ENCODE measurements at regions not wholly inside any gene's neighbourhood (a gene's known extent, or its start where the extent isn't known, plus 50 kb on each side); places are given as distances from the start of the nearest gene placed in this dataset.

GRCh38 chr5:167886196-167886595, 405.2 kb upstream of the WWC1 start:
- TF ChIP-seq POLR2AphosphoS5 (IDR thresholded peaks at IDR 0.05) (no peak), POLR2A (IDR thresholded peaks at IDR 0.05) (no peak), CTCF (IDR thresholded peaks at IDR 0.05 in 8 of 11, conservative IDR thresholded peaks at IDR 0.05 in 3 of 11) (no peak)
- 88 to 100% (median 96%) methylated on average over 1 of the region's 1 CpG for WGBS, 5 donors
- H3K27ac ChIP-seq, result no peak overlapping the region
- no peaks in the 10 kb centered on the region for H3K27me3 ChIP-seq (replicated peaks in 1 of 7)
- no peaks in the 10 kb centered on the region for H3K4me1 ChIP-seq
- intact Hi-C loops (cut with DNase I; ENCODE audit: low total_unique reads), result no loop called here
- H3K4me3 ChIP-seq, result no peak overlapping the region
- DNase-seq, result no peak
- peaks cover 0 to 10% (median 0%) of the 10 kb centered on the region in 8 donors for H3K9me3 ChIP-seq
- no peaks in the 10 kb centered on the region for H3K36me3 ChIP-seq

- H3K9me3 ChIP-seq, result no peaks in the 10 kb centered on the region
- H3K4me3 ChIP-seq, result no peak overlapping the region
- no peak overlapping the region for H3K27ac ChIP-seq
- no peaks in the 10 kb centered on the region for H3K36me3 ChIP-seq
- no peaks in the 10 kb centered on the region for H3K27me3 ChIP-seq (replicated peaks in 1 of 7)
- 69 to 87% (median 77%) methylated on average over 1 of the region's 1 CpG for WGBS, 5 donors
- DNase-seq, result no peak
- no peak for TF ChIP-seq POLR2A (IDR thresholded peaks at IDR 0.05)
- TF ChIP-seq POLR2AphosphoS5 (IDR thresholded peaks at IDR 0.05), result no peak
- TF ChIP-seq CTCF (IDR thresholded peaks at IDR 0.05 in 8 of 11, conservative IDR thresholded peaks at IDR 0.05 in 3 of 11), result no peak
- H3K4me1 ChIP-seq, result no peaks in the 10 kb centered on the region
- intact Hi-C loops (cut with DNase I; ENCODE audit: low total_unique reads), result no loop called here
Observed at GRCh38 chr5:167888393-167888792, 403.1 kb upstream of the WWC1 start.

GRCh38 chr5:167889276-167889675, 402.2 kb upstream of the WWC1 start:
- 65 to 77% (median 69%) methylated on average over 9 of the region's 9 CpGs for WGBS, 5 donors
- Histone ChIP-seq H3K36me3 (no peaks in the 10 kb centered on the region), H3K27me3 (replicated peaks in 1 of 7) (no peaks in the 10 kb centered on the region), H3K4me1 (no peaks in the 10 kb centered on the region), H3K9me3 (no peaks in the 10 kb centered on the region), H3K4me3 (no peak overlapping the region), H3K27ac (no peak overlapping the region)
- DNase-seq, result no peak
- intact Hi-C loops (cut with DNase I; ENCODE audit: low total_unique reads), result no loop called here
- TF ChIP-seq CTCF (IDR thresholded peaks at IDR 0.05 in 8 of 11, conservative IDR thresholded peaks at IDR 0.05 in 3 of 11), result no peak

- TF ChIP-seq CTCF (IDR thresholded peaks at IDR 0.05 in 8 of 11, conservative IDR thresholded peaks at IDR 0.05 in 3 of 11), result no peak
- no peak for TF ChIP-seq POLR2AphosphoS5 (IDR thresholded peaks at IDR 0.05)
- TF ChIP-seq POLR2A (IDR thresholded peaks at IDR 0.05), result no peak
- no peak overlapping the region for H3K4me3 ChIP-seq
- 71 to 90% (median 82%) methylated on average over 3 of the region's 3 CpGs for WGBS, 5 donors
- H3K27me3 ChIP-seq (replicated peaks in 1 of 7), result no peaks in the 10 kb centered on the region
- H3K36me3 ChIP-seq, result no peaks in the 10 kb centered on the region
- DNase-seq, result no peak
- intact Hi-C loops (cut with DNase I; ENCODE audit: low total_unique reads), result no loop called here
- no peaks in the 10 kb centered on the region for H3K9me3 ChIP-seq
- H3K4me1 ChIP-seq, result no peaks in the 10 kb centered on the region
- no peak overlapping the region for H3K27ac ChIP-seq
Observed at GRCh38 chr5:167892352-167893115, 398.9 kb upstream of the WWC1 start.
